Neuronal stem cell (in vitro differentiated cells): ENCODE measurements at regions not wholly inside any gene's neighbourhood (a gene's known extent, or its start where the extent isn't known, plus 50 kb on each side); places are given as distances from the start of the nearest gene placed in this dataset.
"Not testable (repeated sequence)": the region's sequence is repeated elsewhere in the genome, so short reads cannot be mapped to it uniquely, and the experiment has no call there.

Experiments
- DNase-seq: peaks from one replicate; pipeline ENCODE4 v3.0.0-alpha.2; 2013; ENCODE audit warnings: low spot score
- H2AFZ ChIP-seq: one replicate; pipeline ENCODE4 v1.6.1; 2013; ENCODE audit warnings: mild to moderate bottlenecking, low read length, inconsistent platforms
- H2AK5ac ChIP-seq: 2 replicates; pipeline ENCODE4 v1.6.1; 2013; ENCODE audit warnings: low read depth, mild to moderate bottlenecking, inconsistent platforms, low read length, moderate library complexity, mixed read lengths
- H2BK120ac ChIP-seq: 2 replicates; pipeline ENCODE4 v1.6.1; 2013; ENCODE audit warnings: low read depth, mild to moderate bottlenecking, inconsistent platforms, low read length, moderate library complexity, mixed read lengths
- H2BK12ac ChIP-seq: one replicate; pipeline ENCODE4 v1.6.1; 2013; ENCODE audit warnings: low read length, inconsistent platforms
- H2BK15ac ChIP-seq: 2 replicates; pipeline ENCODE4 v1.6.1; 2013; ENCODE audit warnings: mild to moderate bottlenecking, low read length, inconsistent platforms, mixed read lengths
- H2BK5ac ChIP-seq: one replicate; pipeline ENCODE4 v1.6.1; 2013; ENCODE audit warnings: inconsistent platforms, mild to moderate bottlenecking, low read length, moderate library complexity
- H3K14ac ChIP-seq: one replicate; pipeline ENCODE4 v1.6.1; 2013; ENCODE audit warnings: low read length, inconsistent platforms
- H3K18ac ChIP-seq: 2 replicates; pipeline ENCODE4 v1.6.1; 2013; ENCODE audit warnings: low read length, inconsistent platforms
- H3K23ac ChIP-seq: 2 replicates; pipeline ENCODE4 v1.6.1; 2013; ENCODE audit warnings: low read depth, mild to moderate bottlenecking, mixed read lengths, low read length, inconsistent platforms; ENCODE audit not compliant: poor library complexity
- H3K27ac ChIP-seq: replicated peaks from 3 replicates; pipeline ENCODE4 v1.5.1; 2013; ENCODE audit warnings: low read length, inconsistent platforms
- H3K27me3 ChIP-seq, 3 experiments: 2 replicates each; pipeline ENCODE4 v1.6.1; 2013; ENCODE audit warnings: low read length in 3 of 3, mild to moderate bottlenecking in 2 of 3, inconsistent platforms in 1 of 3, low read depth in 1 of 3, mixed read lengths in 1 of 3, moderate library complexity in 1 of 3; ENCODE audit not compliant: control insufficient read depth in 3 of 3, insufficient read depth in 3 of 3
- H3K36me3 ChIP-seq, 2 donors: replicated peaks in 1 of 2; 2 replicates each; pipeline ENCODE4 v1.6.1; 2013; ENCODE audit warnings: low read length in 2 of 2; ENCODE audit not compliant: control insufficient read depth in 2 of 2, insufficient read depth in 2 of 2
- H3K4ac ChIP-seq: 2 replicates; pipeline ENCODE4 v1.6.1; 2013; ENCODE audit warnings: inconsistent platforms, mild to moderate bottlenecking, low read length, moderate library complexity
- H3K4me1 ChIP-seq, 2 donors: 1 replicate in 1 of 2; 2 replicates in 1 of 2; pipeline ENCODE4 v1.6.1; 2013; ENCODE audit warnings: low read length in 2 of 2, low read depth in 1 of 2; ENCODE audit not compliant: control insufficient read depth in 2 of 2, insufficient read depth in 1 of 2
- H3K4me2 ChIP-seq: one replicate; pipeline ENCODE4 v1.6.1; 2013; ENCODE audit warnings: mild to moderate bottlenecking, low read length, inconsistent platforms; ENCODE audit not compliant: insufficient read depth, poor library complexity, severe bottlenecking
- H3K4me3 ChIP-seq, 2 donors: 2 replicates each; pipeline ENCODE4 v1.5.1; 2013; ENCODE audit warnings: low read length in 2 of 2, mild to moderate bottlenecking in 2 of 2, inconsistent platforms in 1 of 2, moderate library complexity in 1 of 2
- H3K79me1 ChIP-seq: one replicate; pipeline ENCODE4 v1.6.1; 2013; ENCODE audit warnings: low read depth, mild to moderate bottlenecking, inconsistent platforms, low read length, moderate library complexity
- H3K9ac ChIP-seq: one replicate; pipeline ENCODE4 v1.6.1; 2013; ENCODE audit warnings: mild to moderate bottlenecking, low read depth, low read length, inconsistent platforms; ENCODE audit not compliant: poor library complexity
- H3K9me3 ChIP-seq, 2 donors: replicated peaks in 1 of 2; 2 replicates each; pipeline versions ENCODE3 to v1.6.1; 2013; ENCODE audit warnings: low read length in 2 of 2, mild to moderate bottlenecking in 2 of 2, inconsistent platforms in 1 of 2, low read depth in 1 of 2, mixed read lengths in 1 of 2, moderate library complexity in 1 of 2; ENCODE audit not compliant: control insufficient read depth in 2 of 2, insufficient read depth in 1 of 2
- H4K8ac ChIP-seq: one replicate; pipeline ENCODE4 v1.6.1; 2013; ENCODE audit warnings: low read depth, mild to moderate bottlenecking, inconsistent platforms, low read length, moderate library complexity
- H4K91ac ChIP-seq: one replicate; pipeline ENCODE4 v1.6.1; 2013; ENCODE audit warnings: low read length, low read depth, mild to moderate bottlenecking, inconsistent platforms; ENCODE audit not compliant: poor library complexity
- WGBS, 2 donors: extraction: QIAGEN DNeasy Blood & Tissue Kit; methylation state at CpG; one replicate each; pipeline ENCODE4 v1.1.7; 2013; ENCODE audit warnings: missing lambda C conversion rate in 2 of 2, mixed read lengths in 1 of 2; ENCODE audit not compliant: insufficient read length in 2 of 2, insufficient replicate concordance in 1 of 2; ENCODE audit errors: extremely low coverage in 2 of 2; 5-methylcytosine and 5-hydroxymethylcytosine counted together

DNA sequence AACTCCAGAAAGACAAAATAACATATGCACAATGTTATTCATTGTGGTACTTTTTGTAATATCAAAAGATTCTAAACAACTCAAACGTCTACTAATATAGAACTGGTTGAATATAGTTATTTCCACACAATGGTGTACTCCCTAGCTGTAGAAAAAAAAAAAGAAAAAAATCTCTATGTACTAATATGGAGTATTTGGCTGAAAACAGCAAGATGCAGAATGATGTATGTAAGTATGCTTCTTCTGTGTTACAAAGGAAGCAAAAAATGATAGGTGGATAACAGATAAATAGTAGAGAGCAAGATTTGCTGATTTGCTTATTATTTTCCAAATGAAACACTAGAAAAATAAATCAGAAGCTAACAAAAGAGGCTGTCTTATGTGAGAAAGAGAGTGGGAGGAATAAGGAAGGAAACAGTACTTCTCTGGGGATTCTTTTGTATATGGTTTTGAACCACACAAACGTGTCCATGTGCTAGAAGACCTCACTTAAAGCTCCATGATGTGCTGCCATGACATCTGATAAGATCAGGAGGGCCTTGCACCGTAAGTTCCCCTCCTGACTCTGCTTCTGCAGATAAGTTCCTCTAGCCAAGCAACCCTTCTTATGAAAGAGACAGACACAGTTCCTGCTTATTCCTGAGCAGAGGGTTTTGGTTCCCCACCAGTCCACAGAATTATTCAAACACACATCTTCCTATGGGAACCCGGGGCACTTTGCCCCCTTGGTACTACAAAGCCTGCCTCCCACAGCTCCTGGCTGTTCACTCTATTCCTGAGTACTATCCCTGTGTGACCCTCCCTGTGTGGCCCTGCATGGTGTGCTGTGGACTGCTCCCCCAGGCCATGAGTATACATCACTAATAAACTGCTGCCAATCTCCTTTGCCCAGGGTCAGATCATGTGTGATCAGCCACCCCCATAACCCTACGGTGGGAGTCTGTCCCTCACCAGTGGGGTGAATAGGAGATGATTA, 159.1 kb downstream of the CCDC71L start:
- Histone ChIP-seq H4K8ac (no peak overlapping the region), H2BK12ac (no peak overlapping the region), H3K9ac (no peak overlapping the region), H2BK120ac (no peak overlapping the region), H3K14ac (no peak overlapping the region), H3K36me3 (no peaks in the 10 kb centered on the region), H3K23ac (no peak overlapping the region), H3K4ac (no peak overlapping the region), H3K79me1 (no peaks in the 10 kb centered on the region), H2BK15ac (no peak overlapping the region), H3K18ac (no peak overlapping the region), H2AK5ac (no peak overlapping the region), H3K4me2 (no peak overlapping the region), H3K4me3 (no peak overlapping the region), H3K4me1 (no peaks in the 10 kb centered on the region), H2AFZ (no peak overlapping the region), H3K27ac (no peak overlapping the region), H3K9me3 (no peaks in the 10 kb centered on the region), H2BK5ac (no peak overlapping the region), H3K27me3 (no peaks in the 10 kb centered on the region), H4K91ac (no peak overlapping the region)
- no CpG with 5 or more reads among the region's 5 CpGs for WGBS, 2 donors
- no peak for DNase-seq

DNA sequence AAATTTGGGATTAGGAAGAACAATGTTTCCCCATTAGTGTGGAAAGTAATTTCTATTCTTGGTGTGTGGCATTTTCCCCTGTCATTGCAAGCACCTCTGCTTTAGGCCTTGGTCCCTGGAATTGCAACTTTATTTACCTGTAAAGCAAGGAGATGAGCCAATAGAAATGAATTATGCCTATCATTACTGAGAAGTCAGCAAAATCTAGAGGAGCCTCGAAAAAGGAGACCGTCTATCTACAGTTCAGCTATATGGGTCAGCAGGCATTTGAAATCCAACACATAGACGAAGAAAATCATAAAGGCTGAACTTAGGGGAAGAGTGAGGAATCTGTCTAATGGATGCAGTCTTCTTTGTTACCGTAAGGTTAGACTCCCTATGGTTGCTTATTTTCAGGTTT, 161.1 kb downstream of the CCDC71L start:
- Histone ChIP-seq H2BK120ac (no peak overlapping the region), H2BK12ac (no peak overlapping the region), H3K36me3 (no peaks in the 10 kb centered on the region), H3K18ac (no peak overlapping the region), H2BK15ac (no peak overlapping the region), H3K9ac (no peak overlapping the region), H3K27ac (no peak overlapping the region), H3K23ac (no peak overlapping the region), H3K79me1 (no peaks in the 10 kb centered on the region), H3K9me3 (no peaks in the 10 kb centered on the region), H3K4me1 (no peaks in the 10 kb centered on the region), H3K4me2 (no peak overlapping the region), H2AFZ (no peak overlapping the region), H3K27me3 (no peaks in the 10 kb centered on the region), H4K8ac (no peak overlapping the region), H3K4ac (no peak overlapping the region), H2BK5ac (no peak overlapping the region), H3K4me3 (no peak overlapping the region), H4K91ac (no peak overlapping the region), H3K14ac (no peak overlapping the region), H2AK5ac (no peak overlapping the region)
- no peak for DNase-seq
- WGBS, 2 donors, result no CpG with 5 or more reads among the region's 4 CpGs

DNA sequence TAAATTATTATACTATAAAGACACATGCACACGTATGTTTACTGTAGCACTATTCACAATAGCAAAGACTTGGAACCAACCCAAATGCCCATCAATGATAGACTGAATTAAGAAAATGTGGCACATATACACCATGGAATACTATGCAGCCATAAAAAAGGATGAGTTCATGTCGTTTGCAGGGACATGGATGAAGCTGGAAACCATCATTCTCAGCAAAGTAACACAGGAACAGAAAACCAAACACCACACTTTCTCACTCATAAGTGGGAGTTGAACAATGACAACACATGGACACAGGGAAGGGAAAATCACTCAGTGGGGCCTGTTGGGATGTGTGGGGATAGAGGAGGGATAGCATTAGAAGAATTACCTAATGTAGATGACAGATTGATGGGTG, 163.0 kb downstream of the CCDC71L start:
- not testable (repeated sequence) for H3K27me3 ChIP-seq, H2BK12ac ChIP-seq, H3K14ac ChIP-seq, H3K4me1 ChIP-seq, H3K27ac ChIP-seq, H2AK5ac ChIP-seq, H3K4me2 ChIP-seq, H2BK15ac ChIP-seq, H3K9me3 ChIP-seq, H3K4ac ChIP-seq, H2AFZ ChIP-seq, H3K4me3 ChIP-seq, H2BK5ac ChIP-seq, H3K79me1 ChIP-seq, H3K36me3 ChIP-seq, H3K23ac ChIP-seq, H4K8ac ChIP-seq, DNase-seq, H3K9ac ChIP-seq, H2BK120ac ChIP-seq, H3K18ac ChIP-seq, H4K91ac ChIP-seq
- WGBS, 2 donors, result no CpG with 5 or more reads among the region's 2 CpGs

DNA sequence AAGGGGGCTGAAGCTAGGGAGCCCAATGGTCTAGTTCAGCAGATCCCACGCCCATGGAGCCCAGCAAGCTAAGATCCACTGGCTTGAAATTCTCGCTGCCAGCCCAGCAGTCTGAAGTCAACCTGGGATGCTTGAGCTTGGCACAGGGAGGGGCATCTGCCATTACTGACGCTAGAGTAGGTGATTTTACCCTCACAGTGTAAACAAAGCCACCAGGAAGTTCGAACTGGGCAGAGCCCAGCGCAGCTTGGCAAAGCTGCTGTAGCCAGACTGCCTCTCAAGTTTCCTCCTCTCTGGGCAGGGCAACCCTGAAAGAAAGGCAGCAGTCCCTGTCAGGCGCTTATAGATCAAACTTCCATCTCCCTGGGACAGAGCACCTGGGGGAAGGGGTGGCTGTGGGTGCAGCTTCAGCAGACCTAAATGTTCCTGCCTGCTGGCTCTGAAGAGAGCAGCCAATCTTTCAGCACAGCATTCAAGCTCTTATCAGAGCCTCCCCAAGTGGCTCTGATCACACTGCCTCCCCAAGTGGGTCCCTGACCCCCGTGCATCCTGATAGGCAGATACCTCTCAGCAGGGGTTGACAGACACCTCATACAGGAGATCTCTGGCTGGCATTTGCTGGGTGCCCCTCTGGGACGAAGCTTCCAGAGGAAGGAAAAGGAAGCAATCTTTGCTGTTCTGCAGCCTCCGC, 167.8 kb downstream of the CCDC71L start:
- H3K9me3 ChIP-seq, result no peaks in the 10 kb centered on the region
- H4K91ac ChIP-seq, result no peak overlapping the region
- H2BK15ac ChIP-seq, result no peak overlapping the region
- no peak overlapping the region for H3K4me3 ChIP-seq
- H2BK120ac ChIP-seq, result no peak overlapping the region
- H3K18ac ChIP-seq, result no peak overlapping the region
- no peak overlapping the region for H4K8ac ChIP-seq
- no peaks in the 10 kb centered on the region for H3K4me1 ChIP-seq
- no peaks in the 10 kb centered on the region for H3K36me3 ChIP-seq
- no peak overlapping the region for H3K9ac ChIP-seq
- DNase-seq, result no peak
- no peak overlapping the region for H3K4me2 ChIP-seq
- no peak overlapping the region for H3K27ac ChIP-seq
- H3K23ac ChIP-seq, result no peak overlapping the region
- H2AK5ac ChIP-seq, result no peak overlapping the region
- no CpG with 5 or more reads among the region's 9 CpGs for WGBS, 2 donors
- no peak overlapping the region for H2BK12ac ChIP-seq
- H2AFZ ChIP-seq, result no peak overlapping the region
- no peaks in the 10 kb centered on the region for H3K27me3 ChIP-seq
- H2BK5ac ChIP-seq, result no peak overlapping the region
- H3K14ac ChIP-seq, result no peak overlapping the region
- no peaks in the 10 kb centered on the region for H3K79me1 ChIP-seq
- no peak overlapping the region for H3K4ac ChIP-seq
